DND-41 (cell line): ENCODE measurements at regions not wholly inside any gene's neighbourhood (a gene's known extent, or its start where the extent isn't known, plus 50 kb on each side); places are given as distances from the start of the nearest gene placed in this dataset.
"Not testable (repeated sequence)": the region's sequence is repeated elsewhere in the genome, so short reads cannot be mapped to it uniquely, and the experiment has no call there.

ENCODE experiments used
- ATAC-seq: fragments of 200-7000 bp; cut with Tn5 transposase; 3 replicates; pipeline ENCODE4 v1.9.1; 2021; ENCODE audit warnings: low read depth; ENCODE audit not compliant: insufficient read depth
- DNase-seq: peaks from one replicate; pipeline ENCODE4 v3.0.0-alpha.2; 2020
- H2AFZ ChIP-seq: 2 replicates; pipeline ENCODE4 v1.6.0; 2012; ENCODE audit warnings: low read depth, low read length
- H3K27ac ChIP-seq: 2 replicates; pipeline ENCODE4 v1.5.1; 2012; ENCODE audit warnings: low read length, inconsistent platforms
- H3K27me3 ChIP-seq: fragments of 200-600 bp; sonication (generic); 2 replicates; pipeline ENCODE4 v1.6.0; 2012; ENCODE audit warnings: low read length, mild to moderate bottlenecking, inconsistent platforms; ENCODE audit not compliant: insufficient read depth, poor library complexity
- H3K36me3 ChIP-seq: 2 replicates; pipeline ENCODE4 v1.5.1; 2012; ENCODE audit warnings: low read length, inconsistent platforms; ENCODE audit not compliant: insufficient read depth
- H3K4me1 ChIP-seq: 2 replicates; pipeline ENCODE4 v1.5.1; 2012; ENCODE audit warnings: mild to moderate bottlenecking, low read length; ENCODE audit not compliant: insufficient read depth
- H3K4me2 ChIP-seq: 2 replicates; pipeline ENCODE4 v1.6.0; 2012; ENCODE audit warnings: mild to moderate bottlenecking, moderate library complexity, low read length, inconsistent platforms; ENCODE audit not compliant: insufficient read depth
- H3K4me3 ChIP-seq, 2 experiments: fragments of 200-600 bp in 1 of 2; shearing (Covaris generic) in 1 of 2; 2 replicates each; pipeline ENCODE4 v1.5.1; 2012 to 2016; ENCODE audit warnings: inconsistent platforms in 2 of 2, low read length in 2 of 2, mild to moderate bottlenecking in 2 of 2, low read depth in 1 of 2, moderate library complexity in 1 of 2
- H3K79me2 ChIP-seq: 2 replicates; pipeline ENCODE4 v1.6.0; 2012; ENCODE audit warnings: low read length, inconsistent platforms; ENCODE audit not compliant: insufficient read depth
- H3K9ac ChIP-seq: 2 replicates; pipeline ENCODE4 v1.6.0; 2012; ENCODE audit warnings: low read depth, mild to moderate bottlenecking, inconsistent platforms, low read length, moderate library complexity
- H3K9me3 ChIP-seq: 2 replicates; pipeline ENCODE4 v1.5.1; 2012; ENCODE audit warnings: low read length, moderate library complexity, mild to moderate bottlenecking, inconsistent platforms; ENCODE audit not compliant: insufficient read depth, severe bottlenecking
- H4K20me1 ChIP-seq: 2 replicates; pipeline ENCODE4 v1.6.0; 2012; ENCODE audit warnings: low read length; ENCODE audit not compliant: insufficient read depth
- CTCF ChIP-seq: IDR thresholded peaks from 2 replicates; pipeline ENCODE4 v1.5.1; 2012; ENCODE audit warnings: borderline replicate concordance, low read length, moderate library complexity, mild to moderate bottlenecking; ENCODE audit not compliant: poor library complexity, severe bottlenecking; ENCODE audit errors: extremely low read depth
- EZH2 ChIP-seq: IDR thresholded peaks from 3 replicates; pipeline ENCODE4 v1.6.1; 2012; ENCODE audit warnings: borderline replicate concordance, low read depth, mild to moderate bottlenecking, moderate library complexity, low read length, inconsistent platforms; ENCODE audit not compliant: severe bottlenecking

GRCh38 chr1:81186261-81186660 is 614.5 kb upstream of the ADGRL2 start:
- Histone ChIP-seq H3K9ac (no peak overlapping the region), H3K79me2 (no peaks in the 10 kb centered on the region), H4K20me1 (no peaks in the 10 kb centered on the region), H3K36me3 (no peaks in the 10 kb centered on the region), H2AFZ (no peak overlapping the region), H3K4me1 (no peaks in the 10 kb centered on the region), H3K9me3 (no peaks in the 10 kb centered on the region), H3K27ac (no peak overlapping the region), H3K4me2 (no peak overlapping the region), H3K27me3 (no peaks in the 10 kb centered on the region), H3K4me3 (no peak overlapping the region)
- ATAC-seq, result no peak
- no peak for DNase-seq
- TF ChIP-seq EZH2 (no peak), CTCF (no peak)

GRCh38 chr1:81183553-81183952 is 617.2 kb upstream of the ADGRL2 start:
- Histone ChIP-seq H3K4me2 (no peak overlapping the region), H3K36me3 (no peaks in the 10 kb centered on the region), H3K79me2 (no peaks in the 10 kb centered on the region), H3K9ac (no peak overlapping the region), H3K4me3 (no peak overlapping the region), H3K27me3 (no peaks in the 10 kb centered on the region), H2AFZ (no peak overlapping the region), H3K4me1 (no peaks in the 10 kb centered on the region), H4K20me1 (no peaks in the 10 kb centered on the region), H3K27ac (no peak overlapping the region), H3K9me3 (no peaks in the 10 kb centered on the region)
- ATAC-seq (no peak), DNase-seq (no peak)
- no peak for TF ChIP-seq EZH2
- no peak for TF ChIP-seq CTCF

- H2AFZ ChIP-seq, result no peak overlapping the region
- DNase-seq (no peak), ATAC-seq (no peak)
- no peak overlapping the region for H3K27ac ChIP-seq
- TF ChIP-seq CTCF, result no peak
- TF ChIP-seq EZH2, result no peak
- no peaks in the 10 kb centered on the region for H3K27me3 ChIP-seq
- no peaks in the 10 kb centered on the region for H4K20me1 ChIP-seq
- no peak overlapping the region for H3K9ac ChIP-seq
- no peak overlapping the region for H3K4me2 ChIP-seq
- H3K36me3 ChIP-seq, result no peaks in the 10 kb centered on the region
- no peaks in the 10 kb centered on the region for H3K79me2 ChIP-seq
- no peaks in the 10 kb centered on the region for H3K9me3 ChIP-seq
- H3K4me3 ChIP-seq, result no peak overlapping the region
- no peaks in the 10 kb centered on the region for H3K4me1 ChIP-seq
Observed at GRCh38 chr1:81183051-81183450, 617.7 kb upstream of the ADGRL2 start.

GRCh38 chr1:81179242-81179641 is 621.5 kb upstream of the ADGRL2 start:
- Histone ChIP-seq H3K27me3 (no peaks in the 10 kb centered on the region), H3K79me2 (no peaks in the 10 kb centered on the region), H3K4me2 (no peak overlapping the region), H3K9ac (no peak overlapping the region), H2AFZ (no peak overlapping the region), H3K9me3 (no peaks in the 10 kb centered on the region), H4K20me1 (no peaks in the 10 kb centered on the region), H3K4me1 (no peaks in the 10 kb centered on the region), H3K36me3 (no peaks in the 10 kb centered on the region), H3K27ac (no peak overlapping the region), H3K4me3 (no peak overlapping the region)
- ATAC-seq, result no peak
- no peak for DNase-seq
- TF ChIP-seq EZH2, result no peak
- TF ChIP-seq CTCF, result no peak

GRCh38 chr1:81178431-81179093 is 622.2 kb upstream of the ADGRL2 start:
- H4K20me1 ChIP-seq, H3K27me3 ChIP-seq, H3K36me3 ChIP-seq, DNase-seq, H2AFZ ChIP-seq, H3K4me1 ChIP-seq, H3K9ac ChIP-seq, ATAC-seq, H3K9me3 ChIP-seq, H3K27ac ChIP-seq, H3K4me2 ChIP-seq, H3K79me2 ChIP-seq, H3K4me3 ChIP-seq: not testable (repeated sequence)
